ENCODE measurements at regions not wholly inside any gene's neighbourhood (a gene's known extent, or its start where the extent isn't known, plus 50 kb on each side); places are given as distances from the start of the nearest gene placed in this dataset.

- TF ChIP-seq, protein P1, sequence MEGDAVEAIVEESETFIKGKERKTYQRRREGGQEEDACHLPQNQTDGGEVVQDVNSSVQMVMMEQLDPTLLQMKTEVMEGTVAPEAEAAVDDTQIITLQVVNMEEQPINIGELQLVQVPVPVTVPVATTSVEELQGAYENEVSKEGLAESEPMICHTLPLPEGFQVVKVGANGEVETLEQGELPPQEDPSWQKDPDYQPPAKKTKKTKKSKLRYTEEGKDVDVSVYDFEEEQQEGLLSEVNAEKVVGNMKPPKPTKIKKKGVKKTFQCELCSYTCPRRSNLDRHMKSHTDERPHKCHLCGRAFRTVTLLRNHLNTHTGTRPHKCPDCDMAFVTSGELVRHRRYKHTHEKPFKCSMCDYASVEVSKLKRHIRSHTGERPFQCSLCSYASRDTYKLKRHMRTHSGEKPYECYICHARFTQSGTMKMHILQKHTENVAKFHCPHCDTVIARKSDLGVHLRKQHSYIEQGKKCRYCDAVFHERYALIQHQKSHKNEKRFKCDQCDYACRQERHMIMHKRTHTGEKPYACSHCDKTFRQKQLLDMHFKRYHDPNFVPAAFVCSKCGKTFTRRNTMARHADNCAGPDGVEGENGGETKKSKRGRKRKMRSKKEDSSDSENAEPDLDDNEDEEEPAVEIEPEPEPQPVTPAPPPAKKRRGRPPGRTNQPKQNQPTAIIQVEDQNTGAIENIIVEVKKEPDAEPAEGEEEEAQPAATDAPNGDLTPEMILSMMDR (IDR thresholded peaks at IDR 0.05; ENCODE audit: low read depth, low read length, poor library complexity, severe bottlenecking), result peak; percentile 69
- no peak for TF ChIP-seq EZH2phosphoT487 (IDR thresholded peaks at IDR 0.05; ENCODE audit: borderline replicate concordance, low read length)
These were observed 610.3 kb downstream of the RNF144B start for GRCh38 chr6:18997375-18997826.
